GM18517 (cell line): ENCODE measurements at regions not wholly inside any gene's neighbourhood (a gene's known extent, or its start where the extent isn't known, plus 50 kb on each side); places are given as distances from the start of the nearest gene placed in this dataset.

Experiments used
- ATAC-seq: cut with Tn5 transposase; IDR thresholded peaks from one replicate; pipeline ENCODE4 v1.9.1; 2021; ENCODE audit warnings: mild to moderate bottlenecking, moderate library complexity; ENCODE audit not compliant: unreplicated experiment

DNA sequence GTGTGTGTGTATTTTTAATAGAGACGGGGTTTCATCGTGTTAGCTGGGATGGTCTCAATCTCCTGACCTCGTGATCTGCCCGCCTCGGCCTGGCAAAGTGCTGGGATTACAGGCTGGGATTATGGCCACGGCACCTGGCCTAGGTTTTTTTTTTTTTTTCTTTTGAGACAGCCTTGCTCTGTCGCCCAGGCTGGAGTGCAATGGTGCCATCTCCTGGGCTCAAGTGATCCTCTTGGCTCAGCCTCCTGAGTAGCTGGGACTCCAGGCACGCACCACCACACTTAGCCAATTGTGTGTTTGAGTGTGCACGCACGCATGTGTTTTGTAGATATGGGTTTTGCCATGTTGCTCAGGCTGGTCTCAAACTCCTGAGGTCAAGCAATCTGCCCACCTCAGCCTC, 629.8 kb downstream of the ETV1 start:
- ATAC-seq: no peak

DNA sequence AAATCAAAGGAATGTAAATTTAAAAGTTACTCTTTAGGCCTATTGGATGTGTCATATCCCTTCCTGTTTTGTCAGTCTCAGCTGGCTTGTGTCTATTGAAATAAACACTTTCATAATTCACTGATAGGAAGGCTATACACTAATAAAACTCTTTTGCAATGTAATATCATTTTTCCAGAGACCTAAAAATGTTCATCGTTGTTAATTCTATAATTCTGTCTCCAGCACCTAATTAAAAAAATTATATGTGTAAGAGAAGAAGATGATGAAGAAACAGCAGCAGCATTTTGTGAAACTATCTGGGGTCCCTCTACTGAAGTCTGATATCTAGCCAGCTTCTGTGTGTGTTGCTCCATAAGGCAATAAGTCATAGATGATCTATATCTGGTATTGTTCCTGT, 602.7 kb downstream of the ETV1 start:
- no peak for ATAC-seq

DNA sequence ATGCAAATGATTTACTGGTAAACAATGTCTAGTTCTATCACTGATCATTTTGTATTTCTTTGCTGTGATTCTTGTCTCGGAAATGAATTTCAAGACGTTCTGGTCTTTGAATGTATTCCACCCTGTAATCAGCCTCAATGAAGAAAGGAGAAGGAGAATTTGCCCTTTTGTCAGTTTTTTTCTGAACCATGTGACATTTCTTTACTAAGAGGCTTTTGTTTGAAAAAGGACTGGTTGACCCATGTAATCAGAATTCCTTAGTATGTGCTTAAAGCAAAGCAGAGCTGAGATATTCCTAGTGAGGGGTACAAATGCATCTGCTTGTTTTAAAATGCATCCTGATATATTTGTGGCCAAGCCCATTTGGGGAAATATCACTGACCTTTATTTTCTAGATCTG, 581.6 kb downstream of the ETV1 start:
- no peak for ATAC-seq

DNA sequence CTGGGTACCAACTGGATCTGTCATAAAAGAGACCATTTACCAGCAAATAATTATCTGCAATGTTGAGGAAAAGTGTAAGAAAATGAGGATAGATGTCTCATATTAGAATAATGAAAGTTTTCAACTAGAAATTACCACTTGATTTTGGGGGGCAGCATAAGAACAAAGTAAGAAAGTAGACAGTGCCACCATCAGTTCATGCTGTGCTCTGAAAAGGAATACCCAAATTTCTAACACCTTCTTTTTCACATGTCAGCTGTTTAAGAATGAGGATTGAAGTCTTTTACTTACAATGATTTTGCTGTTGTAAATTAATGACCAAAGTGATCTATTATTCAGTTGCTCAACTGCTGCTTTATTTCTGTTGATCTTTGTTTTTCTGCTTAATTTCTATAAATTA, 578.3 kb downstream of the ETV1 start:
- no peak for ATAC-seq

DNA sequence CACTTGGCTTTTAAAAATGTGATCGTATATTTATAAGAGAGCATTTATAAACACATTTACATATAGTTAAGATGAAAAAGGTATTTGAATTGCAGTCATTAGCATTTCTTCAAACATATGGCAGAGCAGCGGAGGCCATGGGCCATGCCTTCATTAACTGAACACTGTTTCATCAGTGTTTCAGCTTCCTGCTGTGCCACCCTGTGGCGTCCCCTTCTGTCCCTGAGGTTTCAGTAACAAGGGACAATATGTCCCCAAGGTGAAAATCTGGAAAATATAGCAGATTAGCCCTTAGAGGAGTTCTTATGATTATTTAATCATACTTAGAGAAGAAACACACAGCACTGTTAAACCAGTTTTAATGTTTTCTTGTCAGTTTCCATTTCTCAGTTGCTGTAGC, 577.8 kb downstream of the ETV1 start:
- ATAC-seq: no peak

DNA sequence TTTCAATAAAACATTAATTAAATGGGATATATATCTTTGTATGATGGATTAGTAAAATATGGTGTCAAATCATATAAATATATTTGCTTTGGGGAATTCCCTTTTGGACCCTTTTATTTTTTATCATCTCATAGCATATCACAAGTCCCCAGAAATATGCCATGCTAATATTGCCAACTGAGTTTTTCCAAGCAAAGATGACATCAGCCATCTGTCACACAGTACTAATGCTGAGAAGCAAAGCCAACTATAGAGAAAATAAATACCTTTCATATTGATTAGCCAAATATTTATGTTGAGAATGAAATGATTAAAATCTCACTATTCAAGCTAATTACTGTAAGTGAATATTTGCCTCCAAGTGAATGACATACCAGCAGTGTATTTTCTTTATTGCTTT, 575.3 kb downstream of the ETV1 start:
- ATAC-seq: no peak

DNA sequence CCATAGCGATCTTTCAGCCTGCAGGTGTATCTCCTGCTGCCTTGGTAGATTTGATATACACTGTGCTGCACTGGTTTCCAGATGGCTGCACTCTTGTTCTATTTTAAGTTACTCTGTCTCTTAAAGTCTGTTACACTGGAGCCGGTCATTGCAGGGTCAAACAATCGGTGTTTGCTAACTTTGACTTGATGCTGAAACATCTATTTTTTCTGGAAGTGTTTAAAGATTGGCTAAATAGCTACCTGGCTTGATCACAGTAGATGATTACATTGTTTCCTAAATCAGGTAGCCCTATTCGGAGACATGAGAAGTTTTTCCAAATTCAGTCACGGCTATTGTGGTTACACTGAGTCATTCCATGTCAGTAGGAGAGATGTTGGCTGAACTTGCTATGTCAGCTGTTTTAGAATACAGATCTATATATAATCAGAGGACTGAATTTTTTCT, 574.8 kb downstream of the ETV1 start:
- no peak for ATAC-seq

DNA sequence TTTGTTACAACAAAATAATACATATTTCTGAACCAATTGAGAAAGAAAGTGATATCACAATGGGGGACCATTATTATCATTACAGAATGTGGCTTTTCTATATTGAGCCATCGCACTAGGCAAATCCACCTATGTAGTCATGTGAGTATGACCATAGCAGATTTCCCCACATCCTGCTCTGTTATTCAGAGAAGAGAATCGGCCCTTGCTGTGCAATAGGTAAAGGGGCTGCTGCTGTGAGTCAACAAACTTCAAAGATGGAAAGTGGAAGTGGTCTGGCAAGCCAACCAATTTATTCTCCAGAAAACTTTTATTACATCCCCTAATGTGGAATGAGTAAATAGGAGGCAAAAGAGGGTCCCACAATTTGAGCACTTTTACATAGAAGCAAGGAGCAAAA, 573.4 kb downstream of the ETV1 start:
- no peak for ATAC-seq

DNA sequence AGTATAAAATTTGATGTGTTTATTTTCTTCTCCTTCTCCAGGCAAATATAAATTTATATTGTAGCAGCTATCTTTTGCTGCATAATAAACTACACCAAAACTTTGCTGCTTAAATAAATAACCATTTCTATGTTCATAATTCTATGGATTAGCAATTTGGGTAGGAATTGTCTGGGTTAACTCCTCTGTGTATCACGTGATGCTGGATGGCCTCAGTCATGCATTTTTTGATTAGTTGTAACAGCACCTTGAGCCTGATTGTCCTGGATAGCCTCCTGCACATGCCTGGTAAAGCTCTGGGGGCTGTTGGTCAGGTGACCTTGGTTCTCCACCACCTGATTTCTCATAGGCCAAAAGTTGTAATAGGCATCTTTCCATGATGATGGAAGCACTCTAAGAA, 572.9 kb downstream of the ETV1 start:
- no peak for ATAC-seq

DNA sequence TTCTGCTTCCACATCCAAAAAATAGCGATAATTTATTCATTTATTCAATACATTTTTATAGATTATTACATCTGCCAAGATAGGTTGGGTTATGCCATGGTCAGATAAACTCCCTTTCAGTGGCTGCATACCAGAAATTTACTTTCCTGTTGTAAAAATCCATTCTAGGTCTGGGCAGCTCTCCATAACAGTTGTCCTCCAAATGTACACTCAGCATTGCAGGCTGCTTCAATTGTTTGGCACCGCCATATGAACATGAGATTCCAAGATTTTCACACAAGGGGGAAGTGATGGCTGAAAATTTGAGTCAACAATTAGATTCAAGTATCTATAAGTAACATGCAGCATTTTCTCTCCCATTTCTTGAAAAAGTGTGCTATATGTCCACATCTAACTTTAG, 568.7 kb downstream of the ETV1 start:
- ATAC-seq: no peak

DNA sequence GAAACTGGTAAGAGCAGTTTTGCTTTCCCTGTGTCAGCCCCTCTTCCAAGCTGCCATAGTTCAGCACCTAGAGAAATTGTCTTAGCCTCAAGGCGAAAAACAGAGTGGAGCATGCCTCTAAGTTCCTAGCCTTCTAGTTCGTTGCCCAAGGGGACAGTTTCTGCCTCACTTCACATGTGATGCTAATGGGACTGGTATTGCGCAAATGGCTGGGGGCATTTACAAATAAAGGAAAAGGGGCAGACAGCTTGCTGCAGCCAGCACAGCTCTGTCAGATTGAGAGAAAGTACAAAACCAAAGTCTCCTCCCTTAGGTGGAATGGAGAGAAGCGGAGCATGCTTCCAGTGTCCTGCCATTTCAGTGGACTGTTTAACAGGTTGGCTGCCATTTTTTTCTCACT, 567.7 kb downstream of the ETV1 start:
- no peak for ATAC-seq

DNA sequence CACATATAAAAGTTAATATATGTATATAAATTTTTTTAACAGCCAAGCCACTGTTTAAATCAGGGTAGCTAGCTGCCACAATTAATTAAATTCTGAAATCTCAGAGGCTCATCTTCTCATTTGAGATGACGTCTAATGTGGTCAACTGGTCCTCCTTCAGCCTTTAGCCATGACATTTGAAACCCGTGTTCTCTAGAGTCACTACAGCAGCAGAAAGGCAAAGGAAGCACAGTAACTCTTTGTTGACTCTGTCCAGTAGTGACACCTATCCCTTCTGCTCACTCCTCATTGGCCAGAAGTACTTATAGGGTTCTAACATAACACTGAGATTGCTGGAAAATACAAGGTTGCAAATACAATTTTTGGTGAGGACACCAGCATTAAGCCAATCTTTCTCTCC, 555.5 kb downstream of the ETV1 start:
- ATAC-seq: no peak

DNA sequence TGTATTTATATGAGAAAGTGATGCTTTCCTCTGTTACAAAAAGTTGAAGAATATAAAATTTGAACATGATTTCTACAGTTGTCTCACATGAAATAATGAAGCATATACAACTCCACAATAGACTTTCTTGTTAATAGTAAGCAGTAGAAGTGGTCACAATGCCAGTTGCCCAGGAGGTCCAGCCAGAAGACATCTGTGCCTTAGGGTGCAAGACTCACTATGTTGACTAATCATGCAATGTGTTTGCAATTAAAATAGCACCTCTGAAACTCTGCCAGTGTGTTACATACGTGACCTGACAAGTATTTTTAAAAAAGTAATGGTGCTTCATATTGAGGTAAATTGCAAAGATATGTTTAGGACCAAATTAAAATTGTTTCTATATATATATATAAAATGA, 547.2 kb downstream of the ETV1 start:
- ATAC-seq: no peak

DNA sequence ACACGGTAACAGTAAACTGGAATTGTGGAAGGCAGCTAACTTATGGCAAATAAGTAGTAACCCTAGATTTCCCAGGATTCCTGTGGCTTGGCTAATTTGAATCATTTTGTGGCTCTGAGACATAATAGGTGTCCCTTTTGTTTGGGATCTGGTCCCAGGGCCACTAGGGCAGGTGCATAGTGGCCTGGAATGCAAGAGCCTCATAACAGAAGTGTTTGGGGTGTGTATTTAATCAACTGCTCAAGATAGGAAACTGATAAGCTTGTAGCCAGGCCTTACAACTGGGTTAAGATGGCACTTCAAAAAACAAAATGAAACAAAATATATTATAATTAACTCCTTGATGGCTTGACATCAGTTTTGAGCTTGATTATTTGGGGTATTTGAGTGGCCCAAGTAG, 541.8 kb downstream of the ETV1 start:
- no peak for ATAC-seq

DNA sequence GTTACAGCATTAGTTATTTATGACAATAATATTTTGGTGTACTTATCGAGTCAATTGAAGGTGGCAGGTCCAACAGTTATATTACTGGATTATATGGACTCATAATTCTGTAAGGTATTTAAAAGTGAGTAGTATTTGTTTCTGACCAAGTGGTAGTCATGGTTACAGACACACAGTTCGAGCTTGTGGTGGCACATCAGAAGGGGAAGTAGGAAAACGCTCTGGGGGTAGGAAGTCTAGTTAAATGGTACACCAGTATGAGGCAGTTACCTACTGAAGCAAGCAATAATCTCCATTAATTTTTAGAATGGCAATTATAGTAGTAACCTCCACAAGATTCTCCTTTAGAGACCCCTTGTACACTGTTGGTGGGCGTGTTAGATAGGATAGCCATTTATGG, 541.2 kb downstream of the ETV1 start:
- ATAC-seq: no peak

DNA sequence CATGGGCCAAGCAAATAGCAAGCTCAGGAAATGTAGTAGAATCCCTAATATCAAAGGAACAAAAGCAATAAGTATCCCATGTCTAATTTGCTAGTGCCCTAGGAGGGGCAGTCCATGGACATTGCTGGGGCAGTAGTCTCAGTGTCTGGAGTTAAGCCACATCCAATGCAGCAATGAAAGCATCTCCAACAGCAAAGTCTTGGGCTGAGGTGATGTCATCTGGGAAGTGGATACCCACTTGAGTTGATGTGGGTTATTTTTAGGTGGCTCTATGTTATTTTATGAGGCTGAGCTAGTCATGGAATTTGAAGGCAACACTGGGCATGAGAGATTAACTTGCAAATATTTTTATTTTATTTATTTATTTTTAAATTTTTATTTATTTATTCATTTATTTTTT, 540.0 kb downstream of the ETV1 start:
- ATAC-seq: no peak

DNA sequence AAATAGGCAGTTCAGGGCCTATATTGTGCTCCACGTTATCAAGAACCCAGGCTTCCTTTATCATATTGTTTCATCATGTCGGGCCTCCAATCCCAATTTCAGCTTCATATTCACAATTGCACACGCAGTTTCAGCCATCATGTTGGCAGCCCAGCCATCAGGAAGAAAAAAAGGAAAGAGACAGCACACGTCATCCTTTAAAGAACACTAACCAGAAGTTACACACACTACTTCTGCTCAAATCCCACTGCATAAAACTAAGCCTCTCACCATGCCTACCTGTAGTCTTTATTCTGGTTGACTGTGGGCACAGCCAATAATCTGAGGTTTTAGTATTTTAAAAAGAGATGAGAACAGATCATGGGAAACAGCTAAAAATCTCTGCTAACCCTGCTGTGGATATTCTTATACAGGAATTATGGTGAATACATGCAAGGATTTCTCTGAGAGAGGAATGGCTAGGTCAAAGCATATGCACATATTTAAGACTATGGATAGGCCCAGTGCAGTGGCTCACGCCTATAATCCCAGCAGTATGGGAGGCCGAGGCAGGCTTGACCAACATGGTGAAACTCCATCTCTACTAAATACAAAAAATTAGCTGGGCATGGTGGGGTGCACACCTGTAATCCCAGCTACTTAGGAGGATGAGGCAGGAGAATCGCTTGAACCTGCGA, 534.4 kb downstream of the ETV1 start:
- ATAC-seq: no peak

DNA sequence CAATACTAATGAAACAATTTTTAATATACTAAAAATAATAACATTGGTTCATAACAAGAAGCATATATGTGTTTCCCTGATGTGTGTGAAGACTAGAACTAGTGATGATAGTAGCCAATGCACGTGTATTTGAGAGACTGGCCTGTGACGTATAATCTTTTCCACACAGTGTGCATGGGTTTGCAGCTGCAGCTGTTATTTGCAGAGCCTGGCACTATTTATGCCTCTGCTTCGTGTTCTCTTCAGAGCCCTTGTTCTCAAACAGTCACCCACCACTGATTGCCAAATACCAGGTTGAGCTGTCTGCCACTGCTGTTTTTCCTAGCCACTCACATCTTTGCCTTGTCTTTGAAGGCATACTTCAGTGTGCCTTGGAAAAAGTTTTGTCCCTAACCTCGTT, 531.7 kb downstream of the ETV1 start:
- ATAC-seq: no peak

DNA sequence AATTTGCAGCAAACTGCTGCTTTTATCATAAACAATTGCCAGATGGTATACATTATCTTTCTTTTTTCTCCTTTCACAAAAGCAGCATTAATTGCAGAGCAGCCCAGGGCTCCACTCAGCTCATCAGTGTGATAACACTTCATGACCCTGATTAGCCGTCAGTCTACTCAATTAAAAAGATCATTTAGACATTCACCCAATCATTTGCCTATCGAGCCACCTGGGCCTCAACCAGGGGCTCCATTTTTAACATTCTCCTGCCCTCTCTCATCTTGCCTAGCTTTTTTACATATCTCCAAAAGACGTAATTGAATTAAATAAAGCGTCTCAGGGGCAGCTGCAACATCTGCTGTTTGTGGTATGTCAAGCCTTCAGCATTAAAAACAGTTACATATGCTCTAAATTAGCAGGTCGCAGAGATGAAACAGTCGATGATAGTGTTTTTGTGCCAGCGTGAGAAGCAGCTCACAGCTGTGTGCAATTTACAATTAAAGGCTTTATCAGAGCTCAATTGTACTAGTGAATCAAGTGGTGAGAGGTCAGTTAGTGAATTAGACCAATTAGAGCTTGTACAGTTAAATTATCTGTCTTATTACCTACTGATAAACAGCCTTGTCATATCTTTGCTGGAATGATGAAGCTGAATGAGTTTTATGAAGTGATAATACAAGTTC, 522.5 kb downstream of the ETV1 start:
- no peak for ATAC-seq

DNA sequence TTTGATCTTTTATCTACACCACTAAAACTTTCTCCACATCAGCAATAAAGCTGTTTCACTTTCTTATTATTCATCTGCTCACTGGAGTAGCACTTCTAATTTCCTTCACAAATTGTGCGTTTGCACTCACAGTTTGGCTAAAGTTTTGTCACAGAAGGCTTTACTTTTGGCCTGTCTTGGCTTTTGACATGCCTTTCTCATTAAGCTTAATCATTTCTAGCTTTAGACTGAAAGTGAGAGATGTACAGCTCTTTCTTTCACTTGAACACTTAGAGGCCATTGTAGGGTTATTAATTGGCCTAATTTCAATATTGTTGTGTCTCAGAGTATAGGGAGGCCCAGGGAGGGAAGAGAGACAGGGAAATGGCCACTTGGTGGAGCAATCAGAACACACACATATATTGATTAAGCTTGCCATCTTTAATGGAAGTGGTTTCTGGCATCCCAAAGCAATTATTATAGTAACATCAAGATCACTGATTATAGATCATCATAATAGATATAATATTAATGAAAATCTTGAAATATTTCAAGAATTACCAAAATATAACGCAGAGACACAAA, 512.5 kb downstream of the ETV1 start:
- no peak for ATAC-seq

DNA sequence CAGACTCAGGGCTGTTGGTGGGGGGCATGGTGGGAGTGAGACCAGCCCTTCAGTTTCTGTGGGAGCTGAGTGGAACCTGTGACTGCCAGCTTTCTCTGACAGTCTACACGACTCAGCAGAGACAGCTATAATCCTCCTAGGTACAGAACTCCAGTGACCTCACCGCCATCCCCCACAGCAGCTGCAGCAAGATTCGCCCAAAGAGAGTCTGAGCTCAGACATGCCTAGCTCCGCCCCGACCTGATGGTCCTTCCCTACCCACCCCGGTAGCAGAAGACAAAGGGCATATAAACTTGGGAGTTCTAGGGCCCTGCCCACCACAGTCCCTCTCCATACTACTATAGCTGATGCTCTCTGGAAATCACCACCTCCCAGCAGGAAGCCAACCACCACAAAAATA, 500.1 kb downstream of the ETV1 start:
- no peak for ATAC-seq

DNA sequence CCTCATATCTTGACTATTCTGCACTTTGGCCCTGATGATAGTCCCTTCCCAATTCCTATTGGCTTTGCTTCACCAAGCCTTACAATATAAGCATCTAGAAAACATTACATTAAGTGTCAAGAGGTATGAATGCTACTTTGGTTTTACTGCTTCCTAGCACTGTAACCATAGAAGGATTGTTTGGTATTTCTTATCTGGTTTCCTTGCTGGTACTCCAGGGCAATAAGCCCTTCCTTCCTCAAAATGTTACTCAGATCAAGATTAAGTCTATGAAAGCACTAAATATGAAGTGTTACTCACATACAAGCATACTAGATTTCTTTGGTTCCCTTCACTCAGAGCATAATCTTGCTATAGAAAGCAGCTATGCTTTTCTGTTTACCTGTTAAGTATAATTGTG, 492.5 kb downstream of the ETV1 start:
- ATAC-seq: no peak

DNA sequence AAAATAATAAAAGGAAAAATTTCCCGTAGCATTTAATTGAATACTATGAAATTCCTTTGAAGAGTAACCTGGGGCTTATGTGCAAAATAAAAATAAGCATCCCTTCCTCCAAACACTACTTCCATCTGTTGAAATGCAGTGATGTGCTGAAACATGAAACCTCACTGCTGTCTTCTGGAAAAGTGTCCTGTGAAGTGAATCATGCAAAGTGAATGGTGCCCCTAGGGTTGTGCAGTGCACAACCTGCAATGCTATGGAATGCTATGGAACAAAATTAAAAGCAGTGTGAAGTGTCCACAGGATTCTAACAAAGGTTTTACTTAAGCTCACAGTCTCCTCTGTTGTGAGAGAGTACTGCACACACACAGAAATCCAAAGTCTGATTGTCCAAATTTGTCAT, 480.9 kb downstream of the ETV1 start:
- ATAC-seq: no peak
